ENCODE measurements at regions not wholly inside any gene's neighbourhood (a gene's known extent, or its start where the extent isn't known, plus 50 kb on each side); places are given as distances from the start of the nearest gene placed in this dataset.

DNA sequence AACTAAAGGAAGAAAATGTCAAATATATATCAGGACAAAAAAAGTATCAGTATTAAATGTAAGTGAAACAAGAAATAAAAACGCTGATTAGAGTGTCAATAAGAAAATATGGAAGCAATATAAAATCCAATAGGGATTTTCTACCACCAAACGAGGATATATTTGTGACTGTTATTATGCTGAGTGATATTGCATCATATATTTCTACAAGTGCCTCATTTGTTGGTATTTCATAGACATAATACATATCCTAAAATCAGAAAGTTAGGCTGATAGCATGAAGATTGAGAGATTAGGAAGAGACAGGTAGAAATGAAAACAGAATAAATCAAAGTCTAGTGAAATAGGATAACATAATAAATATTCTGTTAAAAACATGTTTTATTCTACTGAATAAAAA, 429.2 kb upstream of the IRAK1BP1 start:
- no peak for TF ChIP-seq CTCF (IDR thresholded peaks at IDR 0.05)
- no peak for TF ChIP-seq POLR2A (IDR thresholded peaks at IDR 0.05)
